A172 (cell line): ENCODE measurements at regions not wholly inside any gene's neighbourhood (a gene's known extent, or its start where the extent isn't known, plus 50 kb on each side); places are given as distances from the start of the nearest gene placed in this dataset.

Experiments used
- DNase-seq: peaks from one replicate; pipeline ENCODE4 v3.0.0-alpha.2; 2015; ENCODE audit warnings: low spot score

DNA sequence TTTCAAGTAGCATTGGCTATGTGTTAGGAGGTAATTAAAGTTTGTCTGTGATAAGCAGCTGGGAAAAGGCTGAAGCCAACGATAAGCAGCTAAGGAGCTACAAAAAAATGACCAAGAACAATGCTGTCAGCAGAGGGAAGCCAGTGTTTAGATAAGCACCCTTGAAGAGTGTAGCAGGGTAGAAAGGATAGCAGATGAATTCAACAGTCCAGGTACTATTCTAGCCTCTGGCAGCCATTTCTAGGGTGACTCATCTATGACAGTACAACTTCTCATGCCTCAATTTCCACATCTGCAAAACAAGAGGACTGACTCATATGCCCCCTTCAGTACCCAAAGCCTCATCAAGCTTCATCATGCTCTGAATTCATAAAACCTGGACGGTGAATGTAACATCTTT, 617.6 kb upstream of the UBE2E2 start:
- DNase-seq, result peak; percentile 19

DNA sequence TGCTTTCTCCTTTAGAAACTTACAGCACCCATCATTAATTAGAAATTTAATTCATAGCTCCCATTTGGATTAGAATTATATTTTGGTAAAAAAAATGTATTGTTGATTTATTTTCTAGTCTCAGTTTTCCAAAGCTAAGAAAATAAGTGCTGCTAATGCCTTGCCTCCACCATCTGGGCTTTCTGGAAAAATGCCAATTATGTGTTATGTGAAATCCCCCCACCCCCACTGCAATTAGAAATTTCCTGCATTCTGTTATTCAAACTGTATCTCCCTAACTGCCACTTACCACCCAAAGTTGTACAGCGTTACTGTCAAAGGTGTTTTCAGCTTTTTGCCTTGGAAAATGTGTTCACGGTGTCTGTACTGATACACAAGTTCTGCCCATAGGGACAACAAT, 617.2 kb upstream of the UBE2E2 start:
- no peak for DNase-seq

DNA sequence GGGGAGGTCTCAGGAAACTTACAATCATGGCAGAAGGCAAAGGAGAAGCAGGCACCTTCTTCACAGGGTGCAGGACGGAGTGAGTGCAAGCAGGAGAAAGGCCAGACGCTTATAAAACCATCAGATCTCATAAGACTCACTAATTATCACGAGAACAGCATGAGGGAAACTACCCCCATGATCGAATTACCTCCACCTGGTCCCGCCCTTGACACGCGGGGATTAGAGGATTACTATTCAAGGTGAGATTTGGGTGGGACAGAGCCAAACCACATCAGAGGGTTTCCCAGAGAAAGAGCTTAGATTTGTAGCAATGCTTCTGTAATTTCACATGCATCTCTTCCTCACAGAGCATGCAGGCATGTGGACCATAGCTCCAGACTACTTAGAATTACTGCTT, 615.7 kb upstream of the UBE2E2 start:
- DNase-seq, result no peak

DNA sequence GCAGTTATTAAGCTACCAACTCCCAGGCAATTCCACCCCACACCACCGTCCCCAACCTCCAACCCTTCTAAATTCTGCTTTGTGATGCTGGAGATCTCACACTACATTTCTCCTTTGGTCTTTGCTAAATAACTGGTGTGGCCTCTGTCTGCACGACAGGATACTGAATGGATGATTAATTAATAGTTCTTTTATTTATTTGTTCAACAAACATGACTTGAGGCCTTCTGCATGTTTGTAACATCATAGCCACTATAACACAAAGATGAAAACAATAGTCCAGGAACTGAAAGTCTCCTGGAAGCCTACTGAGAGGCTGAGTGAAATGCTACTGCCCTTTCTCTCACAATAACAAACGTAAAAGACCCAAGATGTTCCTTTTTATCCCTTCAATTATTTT, 609.5 kb upstream of the UBE2E2 start:
- DNase-seq, result no peak

DNA sequence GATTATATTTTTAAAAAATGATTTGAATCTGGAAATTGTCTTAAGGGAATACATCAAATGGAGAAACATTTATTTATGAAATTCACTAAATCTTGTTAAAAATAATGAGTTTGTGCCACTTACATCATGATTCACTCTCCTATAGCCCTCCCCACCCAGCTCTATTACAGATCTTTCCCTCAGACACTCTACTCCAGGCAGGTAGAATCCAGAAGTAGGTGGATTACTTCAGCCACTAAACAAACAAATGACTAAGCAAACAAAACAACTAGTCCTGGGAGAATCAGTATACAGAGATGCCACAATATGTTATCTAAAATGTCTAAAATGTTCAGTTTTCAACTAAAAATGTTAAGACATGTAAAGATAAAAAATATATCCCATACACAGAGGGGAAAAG, 608.1 kb upstream of the UBE2E2 start:
- DNase-seq, result no peak

DNA sequence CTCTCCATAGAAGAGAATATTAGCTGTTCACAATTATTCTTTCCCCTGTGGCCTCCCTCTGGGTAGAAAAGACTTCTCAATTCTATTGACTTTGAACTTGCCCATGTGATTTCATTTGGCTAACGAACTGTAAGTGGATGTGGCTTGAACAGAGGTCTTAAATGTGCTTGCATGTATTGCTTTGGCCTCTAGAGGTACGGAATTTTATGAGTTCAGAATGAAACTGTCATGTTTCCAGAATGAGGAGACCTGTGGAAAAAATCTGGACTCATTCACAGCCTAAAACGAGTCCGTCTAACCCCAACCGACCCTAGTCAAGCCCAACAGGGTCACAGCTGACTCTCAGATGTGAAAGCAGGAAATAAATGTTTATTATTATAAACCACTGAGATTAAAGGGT, 596.7 kb upstream of the UBE2E2 start:
- no peak for DNase-seq

DNA sequence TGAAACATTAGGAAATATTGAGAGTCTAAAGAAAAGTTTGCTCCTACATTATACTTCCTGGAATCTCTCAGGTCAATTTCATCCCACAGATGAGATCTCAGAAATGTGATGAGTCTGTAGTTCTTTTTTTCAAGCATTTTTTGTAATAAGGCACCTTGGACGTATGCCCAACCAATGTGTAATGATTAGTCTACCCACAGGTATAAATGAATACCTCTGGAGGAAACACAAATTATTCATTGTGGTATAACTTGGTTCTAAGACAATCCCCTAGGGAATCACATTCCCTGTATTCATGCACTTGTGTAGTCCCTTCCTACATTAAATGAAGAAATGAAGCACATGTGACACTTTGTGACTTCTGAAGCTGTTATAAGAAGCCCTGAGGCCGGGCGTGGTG, 596.2 kb upstream of the UBE2E2 start:
- DNase-seq, result no peak

DNA sequence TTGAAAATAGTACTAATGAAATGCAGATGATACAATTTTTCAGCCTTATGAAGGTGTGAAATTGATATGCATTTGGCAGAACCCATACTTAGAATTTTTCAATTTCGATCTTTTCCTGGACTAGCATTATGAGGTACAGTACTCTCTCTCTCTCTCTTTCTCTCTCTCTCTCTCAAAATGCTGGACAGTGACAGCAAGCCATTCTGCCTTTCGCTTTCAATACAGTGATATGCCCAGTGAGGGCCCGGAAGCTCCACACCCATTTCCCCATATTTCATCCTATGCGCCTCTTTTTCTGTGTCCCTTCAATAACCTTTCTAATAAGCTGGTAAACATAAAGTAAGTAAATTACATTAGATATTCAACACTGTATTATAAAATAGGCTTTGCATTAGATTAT, 595.0 kb upstream of the UBE2E2 start:
- DNase-seq, result no peak

DNA sequence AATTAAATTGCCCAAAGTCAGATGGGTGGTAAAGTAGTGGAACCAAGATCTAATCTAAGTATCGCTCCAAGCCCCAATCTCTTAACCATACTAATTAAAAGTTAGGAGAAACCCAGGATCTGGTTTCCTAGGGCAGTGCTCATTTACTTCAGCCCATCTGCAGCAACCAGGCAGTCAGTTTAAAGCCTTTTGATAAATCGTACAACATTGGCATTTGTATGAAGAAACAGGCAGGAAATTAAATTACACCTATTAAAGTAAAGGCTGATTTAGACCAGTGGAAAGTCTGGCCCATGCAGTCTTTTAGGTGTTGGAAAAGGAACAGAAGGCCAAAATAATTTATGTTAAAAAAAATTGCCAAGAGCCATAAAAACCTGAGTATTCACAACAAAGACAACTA, 594.4 kb upstream of the UBE2E2 start:
- no peak for DNase-seq

DNA sequence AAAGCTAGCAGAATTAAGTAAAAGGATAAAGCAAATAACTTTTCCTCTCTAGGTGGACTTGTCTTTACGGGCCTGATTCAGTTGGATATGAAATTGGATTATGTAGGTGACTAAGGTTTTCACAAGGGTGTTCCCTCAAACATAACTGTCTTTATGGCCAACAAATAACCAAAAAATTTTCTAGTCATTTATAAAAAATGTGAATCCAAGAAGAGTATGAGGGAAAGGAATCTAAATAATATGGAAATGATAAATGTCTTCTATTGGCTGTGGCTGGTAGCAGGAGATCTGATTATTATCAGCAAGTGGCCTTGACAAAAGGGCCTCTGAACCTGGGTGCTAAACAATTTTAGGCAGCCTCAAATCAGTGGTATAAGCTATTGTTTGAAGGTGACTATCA, 594.0 kb upstream of the UBE2E2 start:
- no peak for DNase-seq

DNA sequence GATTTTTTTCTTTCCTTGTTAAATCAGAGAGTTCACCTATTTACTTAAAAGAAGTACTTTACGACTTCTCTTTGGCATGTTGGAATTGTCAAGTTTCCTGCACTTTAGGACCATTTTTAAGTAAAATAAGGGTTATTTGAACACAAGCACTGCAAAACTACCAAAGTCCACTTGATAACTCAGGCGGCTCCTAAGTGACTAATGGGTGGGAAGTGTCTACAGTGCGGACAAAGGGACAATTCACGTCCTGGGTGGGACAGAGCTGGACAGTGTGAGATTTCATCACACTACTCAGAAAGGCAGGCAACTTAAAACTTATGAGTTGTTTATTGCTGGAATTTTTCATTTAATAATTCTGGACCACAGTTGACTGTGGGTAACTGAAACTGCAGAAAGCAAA, 590.2 kb upstream of the UBE2E2 start:
- no peak for DNase-seq

DNA sequence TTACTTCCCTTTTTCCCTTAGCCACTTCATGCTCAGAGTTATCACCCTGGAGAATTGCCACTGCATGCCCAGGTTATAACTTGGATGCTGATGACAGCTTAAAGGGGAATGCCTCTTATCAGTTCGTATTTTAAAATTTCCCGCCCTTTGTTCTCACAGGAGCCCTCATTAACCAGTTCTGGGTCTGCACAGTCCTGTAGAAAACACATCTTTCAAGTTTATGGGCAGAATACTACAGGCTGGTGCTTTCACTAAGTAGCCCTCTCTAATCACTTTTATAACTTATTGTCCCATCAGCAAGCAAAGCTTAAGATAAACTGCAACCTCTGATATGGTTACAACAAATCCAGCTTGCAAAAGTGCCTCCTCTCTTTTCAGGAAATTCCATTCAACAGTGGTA, 587.3 kb upstream of the UBE2E2 start:
- no peak for DNase-seq

DNA sequence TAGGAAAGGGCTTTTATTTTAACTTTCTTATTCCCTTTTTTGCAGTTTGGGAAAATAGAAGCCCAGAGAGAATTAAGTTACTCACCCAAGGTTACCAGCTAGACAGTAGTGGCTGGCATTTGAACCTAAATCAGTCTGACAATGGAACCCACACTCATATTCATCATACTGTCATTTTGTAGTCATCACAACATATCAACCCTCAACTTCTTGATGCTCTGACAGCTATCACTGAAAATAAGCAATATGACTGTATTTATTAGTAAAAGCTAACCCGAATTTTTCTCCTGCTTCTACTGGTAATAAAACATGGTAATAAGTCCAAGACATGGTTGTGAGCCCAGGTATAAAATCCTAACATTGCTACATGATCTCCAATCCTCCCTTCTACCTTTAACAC, 585.8 kb upstream of the UBE2E2 start:
- no peak for DNase-seq

DNA sequence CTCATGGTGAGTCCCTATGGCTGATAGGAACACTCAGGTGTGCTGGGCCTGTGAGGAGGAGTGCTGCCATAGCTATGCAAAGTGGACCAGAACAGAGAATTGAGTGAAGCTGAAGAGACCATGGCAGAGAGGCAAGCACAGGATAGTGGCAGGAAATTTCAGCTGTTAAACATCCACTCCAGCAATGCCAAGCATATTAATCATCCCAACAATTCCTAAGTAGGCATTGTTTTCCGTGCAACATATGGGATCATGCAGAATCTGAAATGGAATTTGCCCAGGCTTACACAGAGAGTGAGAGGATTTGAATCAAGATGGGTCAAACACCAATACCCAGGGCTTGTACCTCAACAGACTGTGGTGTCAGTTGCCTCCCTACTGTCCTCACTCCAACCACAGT, 582.6 kb upstream of the UBE2E2 start:
- DNase-seq, result no peak

DNA sequence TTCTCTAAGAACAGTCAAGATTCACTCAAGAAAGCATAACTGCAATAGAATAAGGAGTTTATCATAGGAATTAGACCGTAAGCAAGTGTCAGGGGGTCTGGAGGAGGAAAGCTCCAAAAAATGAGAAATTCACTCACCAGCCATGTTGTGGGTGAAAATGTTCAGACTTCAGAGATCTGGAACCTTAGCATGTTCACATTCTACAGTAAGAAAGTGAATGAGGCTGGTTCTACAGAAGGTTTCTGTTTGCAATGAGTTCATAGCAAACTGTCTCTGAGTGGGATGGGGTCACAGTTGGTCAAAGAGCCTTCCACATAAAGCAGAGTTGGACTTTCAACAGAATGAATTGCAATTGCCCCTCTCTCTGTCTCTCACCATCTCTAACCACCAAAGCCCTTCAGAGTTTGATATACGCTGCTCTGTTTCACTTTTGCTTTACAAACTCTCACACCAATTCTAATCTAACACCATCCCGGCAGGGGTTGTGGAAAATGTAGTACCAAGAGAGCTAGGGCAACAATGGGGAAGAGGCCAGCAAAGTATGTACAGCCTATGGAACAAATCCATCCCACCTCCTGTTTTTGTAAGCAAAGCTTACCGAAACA, 581.8 kb upstream of the UBE2E2 start:
- DNase-seq, result no peak

DNA sequence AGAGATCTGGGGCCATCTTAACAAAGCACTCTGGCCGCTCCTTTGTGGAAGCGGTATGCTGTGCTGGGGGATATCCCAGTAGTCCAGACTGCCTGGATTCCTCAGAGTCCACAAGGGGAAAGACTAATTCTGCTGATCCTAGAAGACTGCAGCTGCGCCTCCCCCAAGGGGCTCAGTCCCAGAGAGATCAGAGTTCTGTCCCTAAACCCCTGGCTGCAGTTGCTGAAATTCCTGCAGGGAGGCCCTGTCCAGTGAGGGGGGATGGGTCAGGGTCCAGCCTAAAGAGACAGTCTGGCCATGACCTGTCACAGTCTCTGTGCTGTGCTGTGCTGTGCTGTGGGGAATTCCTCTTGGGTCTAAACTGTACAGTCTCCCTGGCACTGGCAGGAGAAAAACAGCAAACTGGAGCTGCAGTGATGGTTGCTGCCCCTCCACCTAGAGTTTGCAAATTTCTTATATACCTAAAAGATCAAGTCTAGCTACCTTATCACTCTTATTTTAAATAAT, 575.1 kb upstream of the UBE2E2 start:
- DNase-seq, result no peak

DNA sequence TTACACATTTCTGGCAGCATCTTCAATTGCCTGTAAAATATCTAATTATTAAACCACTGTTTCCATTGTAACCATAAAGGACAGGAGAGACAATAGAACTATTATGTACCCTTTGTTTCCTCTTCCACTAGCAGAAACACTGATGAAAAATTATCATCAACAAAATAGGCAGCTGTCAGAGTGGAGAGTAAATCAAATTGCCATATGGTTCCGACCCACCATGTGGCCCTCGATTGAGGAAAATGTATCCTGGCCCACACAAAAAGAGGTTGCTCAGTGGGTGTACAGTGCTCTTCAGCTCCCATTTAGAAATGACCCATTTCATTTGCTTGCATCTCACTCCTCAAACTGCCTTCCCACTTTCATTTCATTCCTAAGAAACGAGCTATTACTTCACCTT, 570.6 kb upstream of the UBE2E2 start:
- DNase-seq, result no peak

DNA sequence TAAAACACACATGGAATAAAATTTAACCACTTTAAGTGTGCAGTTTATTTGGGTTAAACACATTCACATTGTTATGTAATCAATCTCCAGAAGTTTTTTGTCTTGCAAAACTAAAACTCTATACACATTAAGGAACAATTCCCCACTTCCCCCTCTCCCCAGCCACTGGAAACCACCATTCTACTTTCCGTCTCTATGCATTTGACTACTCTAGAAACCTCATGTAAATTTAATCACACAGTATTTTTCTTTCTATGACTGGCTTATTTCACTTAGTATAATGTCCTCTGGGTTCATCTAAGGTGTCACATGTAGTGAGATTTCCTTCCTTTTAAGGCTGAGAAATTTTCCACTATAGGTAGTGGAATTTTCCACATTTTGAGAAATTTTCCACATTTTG, 568.7 kb upstream of the UBE2E2 start:
- DNase-seq, result no peak

DNA sequence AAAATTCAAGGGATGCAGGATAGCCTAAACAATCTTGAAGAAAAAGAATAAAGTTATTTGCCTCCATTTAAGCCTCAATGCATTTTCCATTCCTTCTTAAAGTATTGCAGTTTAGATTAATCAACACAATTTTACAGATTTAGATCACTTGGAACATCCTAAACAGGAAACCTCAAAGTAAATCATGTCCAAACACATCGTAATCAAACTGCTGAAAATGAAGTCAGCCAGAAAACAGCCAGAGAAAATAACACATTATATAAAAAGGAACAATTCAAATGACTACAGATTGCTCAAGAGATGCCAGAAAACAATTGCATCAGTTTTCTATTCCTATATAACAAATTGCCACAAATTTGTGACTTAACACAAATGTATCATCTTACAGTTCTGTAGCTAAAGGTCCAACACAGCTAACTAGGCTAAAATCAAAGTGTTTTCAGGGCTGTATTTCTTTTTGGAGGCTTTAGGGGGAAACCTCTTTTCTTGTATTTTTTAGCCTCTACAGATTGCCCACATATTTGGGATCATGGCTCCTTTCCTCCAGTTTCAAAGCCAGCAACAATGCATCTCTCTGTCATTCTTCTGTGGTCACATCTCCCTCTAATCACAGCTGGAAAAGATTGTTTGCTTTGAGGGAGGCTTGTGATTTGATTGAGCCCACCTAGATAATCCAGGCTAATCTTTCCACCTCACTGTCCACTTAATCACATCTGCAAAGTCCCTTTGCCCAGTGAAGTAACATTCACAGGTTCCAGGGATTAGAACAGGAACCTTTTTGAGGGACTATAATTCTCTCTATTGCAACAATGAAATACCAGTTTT, 543.3 kb upstream of the UBE2E2 start:
- DNase-seq, result no peak

DNA sequence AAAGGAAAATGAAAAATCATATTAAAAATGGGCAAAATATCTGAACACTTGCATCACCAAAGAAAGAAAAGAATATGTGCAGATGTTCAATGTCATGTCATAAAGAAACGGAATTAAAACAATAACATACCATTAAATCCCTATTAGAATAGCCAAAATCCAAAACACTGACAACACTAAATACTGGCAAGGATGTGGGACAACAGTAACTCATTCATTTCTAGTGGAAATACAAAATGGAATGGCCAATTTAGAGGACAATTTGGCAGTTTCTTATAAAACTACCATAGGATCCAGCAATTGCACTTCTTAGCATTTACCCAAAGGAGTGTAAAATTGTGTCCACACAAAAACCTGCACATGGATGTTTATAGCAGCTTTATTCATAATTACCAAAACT, 542.5 kb upstream of the UBE2E2 start:
- no peak for DNase-seq

DNA sequence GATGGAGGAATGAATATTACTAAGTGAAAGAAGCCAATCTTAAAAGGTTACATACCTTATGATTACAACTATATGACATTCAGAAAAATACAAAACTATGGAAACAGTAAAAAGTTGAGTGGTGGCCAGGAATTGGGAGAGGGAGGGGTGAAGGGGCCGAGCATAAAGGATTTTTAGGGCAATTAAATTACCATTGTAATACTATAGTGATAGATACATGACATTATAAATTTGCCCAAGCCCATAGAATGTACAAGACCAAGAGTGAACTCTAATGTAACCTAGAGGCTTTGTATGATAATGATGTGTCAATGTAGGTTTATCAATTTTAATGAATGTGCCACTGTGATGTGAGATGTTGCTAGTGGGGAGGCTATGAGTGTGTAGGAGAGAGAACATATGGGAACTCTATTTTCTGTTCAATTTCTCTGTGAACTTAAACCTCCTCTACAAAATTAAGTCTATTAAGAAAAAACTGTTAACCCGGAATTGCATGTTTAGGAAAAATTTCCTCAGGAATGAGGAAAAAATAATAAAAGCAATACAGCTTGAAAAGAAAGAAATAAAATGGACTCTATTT, 541.9 kb upstream of the UBE2E2 start:
- DNase-seq, result no peak

DNA sequence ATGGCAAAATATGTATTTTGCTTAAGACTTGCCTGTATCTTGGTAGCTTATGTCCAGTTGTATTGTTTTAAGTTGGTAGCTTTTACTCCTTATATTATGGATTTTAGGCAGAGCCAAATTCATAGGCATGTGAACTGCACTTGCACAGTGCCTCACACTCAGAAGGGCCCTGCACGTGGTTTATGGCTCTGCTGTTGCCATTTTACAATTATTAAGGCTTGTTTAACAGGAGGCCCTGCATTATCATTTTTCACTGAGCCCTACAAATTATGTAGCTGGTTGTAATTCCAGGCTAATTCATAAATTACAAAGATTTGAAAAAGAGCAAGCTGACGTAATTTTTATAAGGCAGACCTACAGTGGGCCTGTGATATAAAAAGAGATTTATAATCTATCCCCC, 537.6 kb upstream of the UBE2E2 start:
- DNase-seq, result no peak

DNA sequence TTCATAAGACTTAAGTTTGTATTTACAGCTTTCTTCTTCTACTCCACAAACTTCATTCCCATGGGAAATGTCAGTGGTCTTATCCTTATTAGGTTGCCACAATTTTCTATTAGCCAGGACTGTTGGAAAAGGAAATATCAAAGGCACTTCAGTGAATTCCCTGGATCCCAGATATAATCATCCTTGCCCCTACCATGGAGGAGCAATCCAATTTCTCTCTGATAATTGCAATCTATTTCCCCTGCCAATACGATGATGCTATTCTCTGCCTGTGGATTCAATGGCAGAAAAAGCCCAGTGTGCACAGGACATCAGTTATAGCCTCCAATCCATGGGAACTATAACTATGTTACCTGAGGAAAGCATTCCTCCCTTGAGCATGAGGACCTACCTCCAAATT, 536.4 kb upstream of the UBE2E2 start:
- DNase-seq, result no peak
